Stimulated activated CD4-positive, alpha-beta T cell treated with anti-CD3 and anti-CD28 coated beads, Interleukin-15, amount 100 ng/mL, for 24 hours (primary cell): ENCODE measurements at regions not wholly inside any gene's neighbourhood (a gene's known extent, or its start where the extent isn't known, plus 50 kb on each side); places are given as distances from the start of the nearest gene placed in this dataset.

Experiments
- DNase-seq: peaks from one replicate; pipeline ENCODE4 v3.0.0-alpha.2; 2020

- no peak for DNase-seq
Measured at GRCh38 chr1:83718338-83718737, 280.6 kb downstream of the TTLL7 start.

- no peak for DNase-seq
Measured at GRCh38 chr1:83717785-83718184, 281.1 kb downstream of the TTLL7 start.

DNA sequence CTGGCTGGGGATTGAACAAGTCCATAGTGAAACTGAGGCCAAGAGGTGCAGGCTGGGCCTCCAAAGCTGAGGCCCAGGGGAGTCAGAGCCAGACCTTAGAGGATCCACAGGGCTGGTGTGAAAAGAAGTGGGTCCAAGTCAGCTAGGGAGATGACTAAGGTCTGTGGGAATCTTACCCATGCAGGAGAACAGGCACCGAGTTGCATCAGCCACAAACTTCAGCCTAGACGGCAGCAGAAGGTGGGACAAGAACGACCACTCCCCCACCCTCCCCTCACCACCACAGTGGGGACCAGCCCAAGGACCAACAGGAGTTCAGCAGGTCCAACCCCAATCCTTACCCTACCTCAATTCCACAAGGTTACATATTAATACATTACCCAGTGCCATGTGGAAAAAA is 282.3 kb downstream of the TTLL7 start:
- no peak for DNase-seq

GRCh38 chr1:83715550-83715949 is 283.4 kb downstream of the TTLL7 start:
- DNase-seq = no peak

DNA sequence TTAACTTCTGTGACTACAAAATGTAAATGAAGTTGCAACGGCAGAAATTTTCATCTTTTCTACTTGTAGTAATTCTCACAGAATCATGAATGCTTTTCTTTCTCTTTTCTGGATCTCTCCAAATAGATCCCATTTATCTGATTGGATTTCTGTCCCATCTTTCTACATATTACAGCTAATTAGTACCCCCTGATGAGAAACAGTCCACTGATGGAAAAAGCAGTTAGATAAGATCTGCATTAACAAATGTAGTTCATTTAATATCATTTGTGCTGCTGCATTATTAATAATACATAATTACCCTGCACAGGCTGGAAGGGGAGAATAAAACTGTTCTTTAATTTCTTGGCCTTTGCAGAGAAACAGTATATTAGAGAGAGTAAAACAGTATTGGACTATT is 289.3 kb downstream of the TTLL7 start:
- no peak for DNase-seq

DNA sequence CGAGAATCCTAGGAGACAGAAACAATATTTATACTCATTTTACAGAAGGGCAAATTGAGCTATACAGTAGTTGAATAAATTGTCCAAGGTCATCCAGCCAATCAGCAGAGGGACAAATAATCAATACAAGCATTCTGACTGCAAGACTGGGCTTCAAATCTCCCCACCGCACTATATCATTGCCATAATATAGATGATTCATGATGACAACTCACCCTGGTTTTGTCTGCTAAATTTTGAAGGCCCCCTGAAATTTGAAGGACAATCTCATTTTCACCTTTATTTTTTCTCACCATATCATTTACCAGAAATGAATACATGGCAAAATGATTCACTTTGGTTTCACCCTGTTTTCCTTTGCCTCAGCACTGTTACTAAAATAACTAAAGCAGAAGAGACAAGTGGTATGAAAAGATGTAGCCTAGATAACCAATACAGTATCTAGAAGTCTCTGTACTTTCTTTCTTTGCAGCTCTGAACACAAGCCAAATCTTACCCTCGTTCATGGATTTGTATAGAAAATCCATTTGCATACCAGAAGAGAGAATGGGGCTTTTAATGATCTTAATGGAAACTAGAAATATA is 292.5 kb downstream of the TTLL7 start:
- no peak for DNase-seq

- DNase-seq = no peak
Measured at GRCh38 chr1:83705091-83705490, 293.8 kb downstream of the TTLL7 start.

DNA sequence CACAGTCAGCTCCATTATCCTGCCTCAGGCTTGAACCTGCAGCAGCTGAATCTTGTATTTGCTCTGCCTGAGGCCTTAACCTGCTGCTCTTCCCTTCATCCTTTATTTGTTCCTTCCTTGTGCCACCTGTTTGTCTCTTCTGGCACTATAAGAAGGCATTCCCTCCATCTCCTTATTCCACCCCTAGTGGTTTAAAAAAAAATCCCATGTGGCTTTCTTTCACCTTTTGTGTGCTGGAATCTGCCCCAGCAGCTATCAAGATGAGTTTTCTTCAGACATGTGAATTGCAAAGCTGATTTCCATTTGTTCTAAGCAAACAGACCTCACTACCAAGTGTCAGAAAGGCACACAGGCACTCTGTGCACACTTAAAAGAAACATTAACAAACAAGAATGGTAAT is 294.6 kb downstream of the TTLL7 start:
- no peak for DNase-seq

DNA sequence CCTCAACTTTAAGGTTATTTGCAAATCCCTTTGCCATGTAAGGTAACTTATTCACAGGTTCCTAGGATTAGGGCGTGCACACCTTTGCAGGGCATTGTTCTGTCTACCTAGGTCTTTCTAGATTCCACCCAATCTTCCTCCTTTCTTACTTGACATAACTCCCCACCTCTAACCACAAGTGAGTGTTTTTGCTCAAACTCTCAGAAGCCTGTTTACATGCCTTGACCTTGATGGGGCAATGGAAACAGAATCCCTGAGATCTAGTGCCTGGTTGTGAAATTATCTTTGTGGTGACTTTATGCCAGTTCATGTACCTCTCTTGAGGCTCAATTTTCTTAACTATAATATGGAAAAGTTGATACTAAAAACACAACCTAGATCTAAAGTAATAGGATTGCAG is 296.6 kb downstream of the TTLL7 start:
- DNase-seq = no peak

GRCh38 chr1:83701355-83701754 is 297.6 kb downstream of the TTLL7 start:
- DNase-seq = no peak

DNA sequence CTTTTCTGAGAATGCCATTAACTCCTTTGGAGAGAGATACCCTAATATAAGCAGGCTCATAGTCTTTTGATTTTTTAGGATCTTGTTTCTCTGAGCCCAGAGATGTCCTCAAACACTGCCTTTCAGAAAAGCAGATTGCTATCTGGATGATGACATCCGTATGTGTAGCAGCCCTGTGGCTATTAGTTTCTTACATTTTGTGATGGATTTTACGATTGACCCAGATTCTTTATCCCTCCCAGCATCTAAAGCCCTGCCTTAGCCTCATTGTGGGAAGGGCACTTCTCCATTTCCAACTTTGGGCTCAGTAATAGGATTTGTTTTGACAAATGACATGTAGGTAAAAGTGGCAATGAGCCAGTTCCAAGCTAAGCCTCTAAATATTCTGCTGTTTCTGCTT is 300.3 kb downstream of the TTLL7 start:
- no peak for DNase-seq

DNA sequence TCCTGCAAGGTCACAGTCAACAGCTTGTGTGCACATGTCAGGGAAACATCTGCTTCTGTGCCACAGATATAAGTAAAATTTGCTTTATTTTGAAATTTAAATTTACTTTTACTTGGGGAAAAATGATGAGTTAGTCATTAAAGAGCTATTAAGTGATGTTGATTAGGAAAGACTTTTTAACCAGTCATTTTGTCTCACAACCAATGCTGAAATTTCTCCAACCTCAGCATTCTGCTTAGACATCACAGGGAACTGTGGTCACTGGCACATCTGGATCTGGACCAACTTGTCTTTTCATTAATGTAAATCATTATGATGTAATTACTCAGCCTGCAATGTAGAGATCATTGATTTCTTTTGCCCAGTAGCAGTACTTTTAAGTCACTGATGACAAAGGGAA is 301.0 kb downstream of the TTLL7 start:
- DNase-seq = no peak

DNA sequence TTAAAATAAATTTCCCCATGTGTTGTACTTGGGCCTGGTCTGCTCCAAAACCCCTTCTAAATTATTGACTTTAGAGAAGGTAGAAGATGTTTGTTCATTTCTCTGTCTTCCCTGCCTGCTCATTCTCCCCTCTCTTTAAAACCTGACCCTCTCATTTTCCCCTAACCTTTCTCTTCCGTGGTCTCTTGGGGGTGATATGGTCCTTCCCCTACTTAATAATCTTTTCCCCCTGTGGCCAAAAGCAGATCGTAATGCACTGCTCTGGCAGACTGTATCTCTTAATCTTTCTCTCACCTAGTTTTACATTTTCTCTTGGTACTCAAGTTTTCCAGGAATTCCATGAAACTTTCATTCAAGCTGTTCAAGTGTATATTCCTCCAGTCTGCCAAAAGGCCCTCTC is 301.7 kb downstream of the TTLL7 start:
- DNase-seq = no peak

DNA sequence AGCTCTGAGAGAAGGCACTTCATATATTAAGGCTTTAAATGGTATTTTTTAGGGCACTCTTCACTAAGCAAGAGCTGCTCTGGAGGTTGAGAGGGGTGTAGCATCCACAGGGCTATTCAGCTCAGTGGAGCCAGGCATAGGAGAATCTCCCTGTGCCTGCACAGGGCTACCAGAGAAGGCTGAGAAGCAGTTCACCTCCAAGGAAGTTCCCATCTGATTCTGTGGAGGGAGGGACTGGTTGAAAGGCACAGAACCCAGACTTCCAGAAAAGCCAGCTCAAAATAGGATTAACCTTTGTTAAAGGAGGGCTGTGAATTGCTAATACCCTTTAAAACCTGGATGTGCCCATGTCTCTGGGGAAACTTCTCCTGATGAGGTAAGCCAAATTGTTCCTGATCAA is 304.5 kb downstream of the TTLL7 start:
- DNase-seq = no peak

DNA sequence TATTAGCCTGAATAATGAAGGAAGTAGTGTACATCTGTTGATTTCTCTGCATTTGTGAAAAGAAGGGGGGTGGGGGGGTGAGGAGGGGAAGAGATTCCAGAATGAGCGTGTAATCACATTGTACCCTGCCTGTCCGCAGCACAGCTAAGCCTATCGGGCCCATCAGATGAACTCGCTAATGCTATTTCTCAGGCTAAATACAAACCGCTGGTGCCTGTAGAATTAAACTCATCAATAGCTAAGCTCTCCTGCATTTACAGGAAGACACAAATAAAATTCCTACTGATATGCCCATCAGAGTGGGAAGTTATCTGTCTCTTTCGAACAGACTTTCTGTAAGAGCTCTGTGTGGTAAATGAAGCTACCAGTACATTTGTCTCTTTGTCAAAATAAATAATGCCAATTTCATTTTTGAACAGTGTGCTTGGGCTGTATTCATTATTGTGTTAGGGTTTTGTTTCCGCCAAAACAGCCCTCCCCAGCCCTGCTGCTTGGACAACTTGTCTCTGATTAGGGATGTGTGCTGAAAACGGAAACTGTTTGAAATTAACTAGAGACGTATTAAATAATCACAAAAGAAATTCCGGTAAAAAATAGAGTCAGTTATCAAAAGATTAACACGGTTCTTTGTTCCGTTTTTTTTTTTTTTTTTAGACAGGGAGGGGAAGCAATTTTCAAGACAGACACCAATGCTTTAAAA is 305.4 kb downstream of the TTLL7 start:
- DNase-seq = no peak

GRCh38 chr1:83692524-83693381 is 306.2 kb downstream of the TTLL7 start:
- DNase-seq = no peak

GRCh38 chr1:83691953-83692500 is 306.9 kb downstream of the TTLL7 start:
- no peak for DNase-seq

DNA sequence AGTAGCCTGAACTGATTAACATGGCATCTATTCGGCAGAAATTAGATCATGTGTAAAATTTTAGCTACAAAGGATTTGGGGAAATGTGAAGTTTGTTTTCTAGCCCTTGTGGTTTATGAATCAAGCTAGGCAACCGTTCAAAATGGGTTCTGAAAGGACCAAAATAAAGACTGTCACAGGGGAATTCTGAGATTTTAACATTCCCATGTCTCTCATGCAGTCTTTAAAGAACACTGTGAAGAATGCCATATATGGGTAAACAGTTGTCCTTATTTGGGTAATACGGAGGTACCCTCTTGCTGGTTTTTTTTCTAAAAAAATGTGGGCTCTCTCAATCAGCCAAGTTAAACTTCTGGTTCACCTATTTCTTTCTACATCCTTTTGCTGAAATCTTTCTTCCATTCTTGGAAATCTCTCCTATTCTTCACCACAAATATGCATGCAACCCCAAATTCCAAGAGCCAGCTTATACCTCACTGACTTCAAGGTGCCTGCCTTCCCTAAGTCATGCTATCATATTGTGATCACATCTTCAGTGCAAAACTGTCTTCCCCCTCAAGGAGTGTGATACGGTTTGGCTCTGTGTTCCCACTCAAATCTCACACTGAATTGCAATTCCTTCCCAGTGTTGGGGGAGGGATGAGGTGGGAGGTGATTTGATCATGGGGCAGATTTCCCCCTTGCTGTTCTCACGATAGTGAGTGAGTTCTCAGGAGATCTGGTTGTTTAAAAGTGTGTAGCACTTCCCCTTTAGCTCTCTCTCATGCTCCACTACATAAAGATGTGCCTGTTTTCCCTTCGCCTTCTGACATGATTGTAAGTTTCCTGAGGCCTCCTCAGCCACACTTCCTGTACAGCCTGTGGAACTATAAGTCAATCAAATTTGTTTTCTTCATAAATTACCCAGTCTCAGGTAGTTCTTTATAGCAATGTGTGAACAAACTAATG is 308.7 kb downstream of the TTLL7 start:
- no peak for DNase-seq

DNA sequence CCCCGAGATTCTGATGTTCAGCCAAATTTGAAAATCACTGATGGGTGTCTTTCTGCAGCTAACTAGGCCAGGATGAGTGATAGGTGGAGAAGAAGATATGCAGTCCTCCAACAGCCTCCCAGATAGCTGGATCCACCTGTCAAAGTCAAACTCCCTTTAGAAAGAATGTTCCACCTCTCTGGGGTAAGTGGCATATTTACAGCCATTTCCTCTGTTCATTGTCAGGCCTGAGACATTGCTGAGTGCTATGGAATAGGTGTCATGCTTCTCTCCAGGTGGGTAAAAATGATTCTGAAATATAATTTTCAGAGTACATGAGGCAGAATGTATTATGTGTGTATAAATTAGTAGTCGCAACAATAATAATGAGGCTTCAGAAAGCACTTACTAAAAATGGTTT is 316.8 kb downstream of the TTLL7 start:
- no peak for DNase-seq

- no peak for DNase-seq
Measured at GRCh38 chr1:83676106-83676505, 322.8 kb downstream of the TTLL7 start.

DNA sequence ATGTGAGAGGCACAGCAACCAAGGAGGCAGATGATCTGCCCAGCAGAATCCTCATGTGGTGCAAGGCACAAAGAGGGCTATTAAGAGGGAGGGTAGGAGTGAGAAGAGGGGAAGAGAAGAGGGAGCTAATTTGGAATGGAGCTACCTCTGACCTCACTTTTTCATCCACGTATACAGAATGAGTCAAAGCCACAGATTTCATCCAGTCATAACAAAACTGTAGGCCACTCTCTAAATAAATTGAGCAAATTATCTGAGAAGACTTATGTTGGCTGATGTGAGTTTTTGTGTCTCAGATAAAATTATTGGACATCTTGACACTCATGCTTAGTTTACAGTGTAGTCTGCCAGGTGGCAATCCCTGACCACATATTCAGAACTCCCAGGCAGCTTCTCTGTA is 325.6 kb downstream of the TTLL7 start:
- DNase-seq = no peak

DNA sequence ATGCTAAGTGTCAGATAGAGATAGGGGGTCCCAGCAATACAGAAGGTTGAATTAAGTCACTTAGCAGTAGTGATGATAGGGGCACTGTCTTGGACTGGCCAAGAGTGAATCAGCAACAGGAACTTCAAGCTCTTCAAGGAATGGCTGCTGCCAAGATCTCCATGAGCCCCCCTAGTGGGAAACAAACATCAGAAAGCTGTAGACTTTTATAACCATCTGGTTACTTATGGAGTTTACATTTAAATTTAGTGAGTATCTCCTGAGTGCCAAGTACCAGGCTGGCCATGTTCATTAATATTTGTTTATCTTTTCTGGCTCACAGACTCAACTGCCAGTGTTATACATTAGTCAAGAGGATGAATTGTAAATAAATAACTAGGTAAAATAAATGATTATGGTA is 327.3 kb downstream of the TTLL7 start:
- no peak for DNase-seq
